GM23338 (cell line): ENCODE measurements at regions not wholly inside any gene's neighbourhood (a gene's known extent, or its start where the extent isn't known, plus 50 kb on each side); places are given as distances from the start of the nearest gene placed in this dataset.

Source experiments
- ATAC-seq: fragments of 200-7000 bp; cut with Tn5 transposase; 3 replicates; pipeline ENCODE4 v1.9.1; 2020
- DNase-seq: peaks from one replicate; pipeline ENCODE4 v3.0.0-alpha.2; 2015; ENCODE audit warnings: low spot score
- H2AFZ ChIP-seq: fragments of 200-600 bp; sonication (generic); 2 replicates; pipeline ENCODE4 v1.8.0; 2016; ENCODE audit warnings: antibody characterized with exemption, mild to moderate bottlenecking, moderate library complexity
- H3F3A ChIP-seq: fragments of 200-600 bp; sonication (generic); replicated peaks from 2 replicates; pipeline ENCODE4 v1.8.0; 2017; ENCODE audit warnings: antibody characterized with exemption, mixed run types, low read depth
- H3K27ac ChIP-seq: fragments of 200-600 bp; sonication (generic); 2 replicates; pipeline ENCODE4 v1.6.1; 2016; ENCODE audit warnings: low read depth
- H3K27me3 ChIP-seq: fragments of 200-600 bp; sonication (generic); 2 replicates; pipeline ENCODE4 v1.8.0; 2016; ENCODE audit warnings: mild to moderate bottlenecking, mixed run types, moderate library complexity; ENCODE audit not compliant: insufficient read depth
- H3K36me3 ChIP-seq: fragments of 200-600 bp; sonication (generic); 2 replicates; pipeline ENCODE4 v1.8.0; 2016; ENCODE audit warnings: mild to moderate bottlenecking; ENCODE audit not compliant: insufficient read depth
- H3K4me1 ChIP-seq: fragments of 200-600 bp; sonication (generic); 2 replicates; pipeline ENCODE4 v1.8.0; 2016; ENCODE audit warnings: mild to moderate bottlenecking, moderate library complexity; ENCODE audit not compliant: insufficient read depth
- H3K4me2 ChIP-seq: fragments of 200-600 bp; sonication (generic); 2 replicates; pipeline ENCODE4 v1.7.1; 2017; ENCODE audit warnings: mixed run types
- H3K4me3 ChIP-seq: fragments of 200-600 bp; sonication (generic); 2 replicates; pipeline ENCODE4 v1.6.1; 2016; ENCODE audit warnings: mixed run types
- H3K79me2 ChIP-seq: fragments of 200-600 bp; sonication (generic); replicated peaks from 2 replicates; pipeline ENCODE4 v1.8.0; 2017; ENCODE audit warnings: mild to moderate bottlenecking; ENCODE audit not compliant: insufficient read depth
- H3K9me2 ChIP-seq: fragments of 200-600 bp; sonication (generic); 2 replicates; pipeline ENCODE4 v1.8.0; 2017; ENCODE audit not compliant: insufficient read depth
- H4K20me1 ChIP-seq: fragments of 200-600 bp; sonication (generic); replicated peaks from 2 replicates; pipeline ENCODE4 v1.8.0; 2017; ENCODE audit warnings: mild to moderate bottlenecking; ENCODE audit not compliant: insufficient read depth
- H3K27ac Mint-ChIP-seq: 2 replicates; pipeline ENCODE4 v1.8.0; 2020; ENCODE audit warnings: inconsistent platforms, mild to moderate bottlenecking, moderate library complexity, mixed read lengths
- H3K27me3 Mint-ChIP-seq: 3 replicates; pipeline ENCODE4 v1.8.0; 2022; ENCODE audit warnings: low read depth, mild to moderate bottlenecking, moderate library complexity, mixed read lengths, inconsistent platforms; ENCODE audit not compliant: insufficient read depth, poor library complexity
- H3K36me3 Mint-ChIP-seq: 3 replicates; pipeline ENCODE4 v1.8.0; 2021; ENCODE audit warnings: low read depth, mild to moderate bottlenecking, inconsistent platforms, moderate library complexity, mixed read lengths
- H3K4me1 Mint-ChIP-seq: 3 replicates; pipeline ENCODE4 v1.8.0; 2020; ENCODE audit warnings: mild to moderate bottlenecking, inconsistent platforms, mixed read lengths
- H3K4me3 Mint-ChIP-seq: 3 replicates; pipeline ENCODE4 v1.8.0; 2021; ENCODE audit warnings: moderate library complexity, mild to moderate bottlenecking, inconsistent platforms, mixed read lengths
- H3K9me3 Mint-ChIP-seq: 3 replicates; pipeline ENCODE4 v1.8.0; 2020; ENCODE audit warnings: moderate library complexity, mild to moderate bottlenecking, inconsistent platforms, mixed read lengths
- CREB1 ChIP-seq: fragments of 250-450 bp; sonication (Bioruptor Pico); IDR thresholded peaks from 2 replicates; pipeline ENCODE4 v1.5.0; 2020; ENCODE audit warnings: low read depth, mild to moderate bottlenecking, moderate library complexity
- CTCF ChIP-seq, 2 experiments: fragments of 200-600 bp in 1 of 2; sonication (generic) in 1 of 2; conservative IDR thresholded peaks; 2 replicates each; pipeline versions ENCODE4 v1.5.1 to v1.6.1; 2016 to 2017; ENCODE audit warnings: antibody characterized with exemption in 2 of 2, low read depth in 2 of 2, mild to moderate bottlenecking in 2 of 2, moderate library complexity in 1 of 2
- EZH2 ChIP-seq: fragments of 200-600 bp; sonication (generic); IDR thresholded peaks from one replicate; pipeline ENCODE4 v1.8.0; 2017; ENCODE audit warnings: antibody characterized with exemption, mild to moderate bottlenecking, low read depth; ENCODE audit not compliant: unreplicated experiment
- JUNB ChIP-seq: IDR thresholded peaks from one replicate; pipeline ENCODE4 v1.6.1; 2016; ENCODE audit warnings: antibody characterized with exemption; ENCODE audit not compliant: unreplicated experiment
- NANOG ChIP-seq: IDR thresholded peaks from 2 replicates; pipeline ENCODE4 v1.6.1; 2016; ENCODE audit warnings: antibody characterized with exemption, borderline replicate concordance
- POLR2AphosphoS5 ChIP-seq: IDR thresholded peaks from 2 replicates; pipeline ENCODE4 v1.6.1; 2016; ENCODE audit warnings: antibody characterized with exemption, low read depth
- REST ChIP-seq: IDR thresholded peaks from one replicate; pipeline ENCODE4 v1.6.1; 2018; ENCODE audit warnings: antibody characterized with exemption; ENCODE audit not compliant: unreplicated experiment
- STAT1 ChIP-seq: IDR thresholded peaks from one replicate; pipeline ENCODE4 v1.6.1; 2016; ENCODE audit warnings: antibody characterized with exemption; ENCODE audit not compliant: unreplicated experiment
- ZNF114 ChIP-seq: fragments of 250-450 bp; sonication (Bioruptor Pico); IDR thresholded peaks from 2 replicates; pipeline ENCODE4 v1.5.0; 2020; ENCODE audit warnings: mild to moderate bottlenecking, moderate library complexity
- TF ChIP-seq, protein P1 (sequence below): IDR thresholded peaks from 2 replicates; pipeline ENCODE4 v1.6.1; 2016; ENCODE audit warnings: antibody characterized with exemption

GRCh38 chr1:29749024-29749945, 513.0 kb downstream of the PTPRU start:
- H3F3A ChIP-seq, result no peaks in the 10 kb centered on the region
- no peaks in the 10 kb centered on the region for H3K4me1 ChIP-seq
- H3K4me2 ChIP-seq, result no peak overlapping the region
- H3K36me3 ChIP-seq, result no peaks in the 10 kb centered on the region
- Mint-ChIP-seq H3K36me3 (no peaks in the 10 kb centered on the region), H3K4me1 (peaks cover 6% of the 10 kb centered on the region; the same call in 1 of the 3 replicates), H3K27me3 (peaks cover 6% of the 10 kb centered on the region), H3K4me3 (no peak overlapping the region), H3K9me3 (no peaks in the 10 kb centered on the region; the same call in 2 of the 3 replicates), H3K27ac (no peak overlapping the region)
- DNase-seq, result no peak
- H3K79me2 ChIP-seq, result no peaks in the 10 kb centered on the region
- H3K9me2 ChIP-seq, result no peaks in the 10 kb centered on the region
- H2AFZ ChIP-seq, result no peak overlapping the region
- no peak for TF ChIP-seq REST
- no peaks in the 10 kb centered on the region for H4K20me1 ChIP-seq
- H3K27me3 ChIP-seq, result no peaks in the 10 kb centered on the region
- H3K27ac ChIP-seq, result no peak overlapping the region
- ATAC-seq, result no peak
- no peak overlapping the region for H3K4me3 ChIP-seq

GRCh38 chr1:29747196-29747595, 510.9 kb downstream of the PTPRU start:
- Mint-ChIP-seq H3K36me3 (no peaks in the 10 kb centered on the region), H3K4me3 (no peak overlapping the region), H3K4me1 (peaks cover 6% of the 10 kb centered on the region; the same call in 1 of the 3 replicates), H3K27ac (no peak overlapping the region), H3K27me3 (peaks cover 7% of the 10 kb centered on the region), H3K9me3 (no peaks in the 10 kb centered on the region)
- DNase-seq (no peak), ATAC-seq (no peak)
- Histone ChIP-seq H3K9me2 (no peaks in the 10 kb centered on the region), H3F3A (no peaks in the 10 kb centered on the region), H3K36me3 (no peaks in the 10 kb centered on the region), H3K79me2 (no peaks in the 10 kb centered on the region), H3K4me3 (no peak overlapping the region), H3K27me3 (no peaks in the 10 kb centered on the region), H3K4me1 (no peaks in the 10 kb centered on the region), H4K20me1 (no peaks in the 10 kb centered on the region), H3K27ac (no peak overlapping the region), H2AFZ (no peak overlapping the region), H3K4me2 (no peak overlapping the region)
- TF ChIP-seq STAT1 (no peak), NANOG (no peak), EZH2 (no peak), CREB1 (CRISPR knock-in tag) (no peak), CTCF (conservative IDR thresholded peaks at IDR 0.05; ENCODE audit: low read depth in 2 of 2) (no peak), POLR2AphosphoS5 (no peak), ZNF114 (CRISPR knock-in tag) (no peak), REST (no peak), JUNB (no peak)
- TF ChIP-seq, protein P1, sequence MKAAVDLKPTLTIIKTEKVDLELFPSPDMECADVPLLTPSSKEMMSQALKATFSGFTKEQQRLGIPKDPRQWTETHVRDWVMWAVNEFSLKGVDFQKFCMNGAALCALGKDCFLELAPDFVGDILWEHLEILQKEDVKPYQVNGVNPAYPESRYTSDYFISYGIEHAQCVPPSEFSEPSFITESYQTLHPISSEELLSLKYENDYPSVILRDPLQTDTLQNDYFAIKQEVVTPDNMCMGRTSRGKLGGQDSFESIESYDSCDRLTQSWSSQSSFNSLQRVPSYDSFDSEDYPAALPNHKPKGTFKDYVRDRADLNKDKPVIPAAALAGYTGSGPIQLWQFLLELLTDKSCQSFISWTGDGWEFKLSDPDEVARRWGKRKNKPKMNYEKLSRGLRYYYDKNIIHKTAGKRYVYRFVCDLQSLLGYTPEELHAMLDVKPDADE, result no peak
